Osteoblast (primary cell): ENCODE measurements at regions not wholly inside any gene's neighbourhood (a gene's known extent, or its start where the extent isn't known, plus 50 kb on each side); places are given as distances from the start of the nearest gene placed in this dataset.

ENCODE experiments used
- DNase-seq: peaks from one replicate; pipeline ENCODE4 v3.0.0; 2011; ENCODE audit warnings: low spot score, mixed read lengths; ENCODE audit not compliant: insufficient read length; ENCODE audit errors: missing footprints
- H2AFZ ChIP-seq: 2 replicates; pipeline ENCODE4 v1.6.0; 2011; ENCODE audit warnings: mild to moderate bottlenecking, low read length
- H3K27ac ChIP-seq: 2 replicates; pipeline ENCODE4 v1.5.1; 2011; ENCODE audit warnings: mild to moderate bottlenecking, low read depth, low read length, moderate library complexity
- H3K27me3 ChIP-seq: 2 replicates; pipeline ENCODE4 v1.6.0; 2012; ENCODE audit warnings: mild to moderate bottlenecking, control low read depth, inconsistent platforms, low read length, moderate library complexity; ENCODE audit not compliant: insufficient read depth
- H3K36me3 ChIP-seq: 2 replicates; pipeline ENCODE4 v1.5.1; 2011; ENCODE audit warnings: mild to moderate bottlenecking, low read length, control low read depth, moderate library complexity; ENCODE audit not compliant: insufficient read depth
- H3K4me1 ChIP-seq: 2 replicates; pipeline ENCODE4 v1.5.1; 2011; ENCODE audit warnings: mild to moderate bottlenecking, low read length, control low read depth, moderate library complexity; ENCODE audit not compliant: insufficient read depth
- H3K4me2 ChIP-seq: 2 replicates; pipeline ENCODE4 v1.6.0; 2011; ENCODE audit warnings: mild to moderate bottlenecking, low read length; ENCODE audit not compliant: insufficient read depth
- H3K4me3 ChIP-seq: fragments of 200-600 bp; sonication (generic); 3 replicates; pipeline ENCODE4 v1.5.1; 2012; ENCODE audit warnings: mild to moderate bottlenecking, low read length, inconsistent platforms; ENCODE audit not compliant: insufficient read depth
- H3K79me2 ChIP-seq: 2 replicates; pipeline ENCODE4 v1.6.0; 2012; ENCODE audit warnings: mild to moderate bottlenecking, low read length, control low read depth, inconsistent platforms; ENCODE audit not compliant: insufficient read depth
- H3K9me3 ChIP-seq: 2 replicates; pipeline ENCODE4 v1.5.1; 2011; ENCODE audit warnings: low read depth, low read length, control low read depth
- H4K20me1 ChIP-seq: 2 replicates; pipeline ENCODE4 v1.6.0; 2012; ENCODE audit warnings: mild to moderate bottlenecking, low read length, control low read depth; ENCODE audit not compliant: insufficient read depth
- CTCF ChIP-seq: IDR thresholded peaks from 2 replicates; pipeline ENCODE4 v1.5.1; 2011; ENCODE audit warnings: mild to moderate bottlenecking, low read depth, low read length, moderate library complexity; ENCODE audit errors: extremely low read depth

DNA sequence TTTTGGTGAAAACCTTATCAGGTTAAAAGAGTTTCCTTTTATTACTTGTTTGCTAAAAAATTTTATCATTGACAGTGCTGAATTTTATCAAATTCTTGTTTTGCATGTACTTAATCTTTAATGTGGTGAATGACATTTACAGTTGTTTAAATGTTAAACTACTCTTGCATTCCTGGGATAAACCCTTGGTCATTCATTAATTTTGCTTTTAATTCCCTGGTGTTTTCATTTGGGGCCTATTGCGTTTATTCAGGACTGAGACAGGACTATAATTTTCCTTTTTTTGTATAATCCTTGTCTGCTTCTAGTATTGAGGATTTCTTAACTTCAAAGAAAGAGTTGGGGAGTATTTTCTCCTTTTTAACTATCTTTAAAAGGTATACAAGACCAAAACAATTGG is 98.7 kb upstream of the TLL1 start:
- Histone ChIP-seq H3K4me3 (no peak overlapping the region), H3K36me3 (no peaks in the 10 kb centered on the region), H3K4me1 (no peaks in the 10 kb centered on the region), H4K20me1 (no peaks in the 10 kb centered on the region), H3K27ac (no peak overlapping the region), H3K9me3 (no peaks in the 10 kb centered on the region), H3K4me2 (no peak overlapping the region), H3K27me3 (no peaks in the 10 kb centered on the region), H3K79me2 (no peaks in the 10 kb centered on the region), H2AFZ (no peak overlapping the region)
- DNase-seq, result no peak
- no peak for TF ChIP-seq CTCF

DNA sequence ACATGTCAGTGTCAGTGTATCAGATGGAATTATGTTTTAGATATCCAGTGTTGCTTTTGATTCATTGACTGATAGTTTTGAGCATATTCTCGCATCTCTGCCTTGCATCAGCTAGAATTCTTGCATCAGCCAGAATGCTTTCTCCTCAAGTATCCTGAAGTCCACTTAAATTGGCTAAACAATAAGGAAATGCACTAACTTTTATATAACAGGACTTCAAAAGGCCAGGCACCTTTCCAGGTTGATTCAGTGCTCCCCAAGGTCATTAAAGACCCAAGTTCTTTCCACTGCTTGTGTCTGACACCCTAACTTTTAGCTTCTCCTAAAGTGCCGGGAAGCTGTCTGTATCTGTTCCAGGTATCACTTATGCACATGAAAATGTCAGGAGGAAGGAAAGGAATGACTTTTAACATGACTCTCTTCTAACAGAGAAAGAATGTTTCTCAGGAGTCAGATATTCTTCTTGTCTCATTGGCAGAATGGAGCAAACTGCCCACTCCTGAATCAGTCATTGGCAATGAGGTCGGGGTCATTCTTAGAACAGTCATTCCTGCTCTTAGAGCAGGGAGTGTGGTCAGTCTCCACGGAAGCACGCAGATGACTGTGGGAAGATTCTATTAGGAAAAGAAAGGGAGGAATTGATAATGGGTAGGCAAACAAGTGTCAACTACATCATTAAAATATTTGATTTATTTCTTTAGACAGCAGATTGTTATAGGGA is 92.9 kb upstream of the TLL1 start:
- Histone ChIP-seq H3K27me3 (no peaks in the 10 kb centered on the region), H3K27ac (no peak overlapping the region), H2AFZ (no peak overlapping the region), H3K4me1 (no peaks in the 10 kb centered on the region), H4K20me1 (no peaks in the 10 kb centered on the region), H3K4me3 (no peak overlapping the region), H3K9me3 (no peaks in the 10 kb centered on the region), H3K4me2 (peak overlapping the region; percentile 4), H3K79me2 (no peaks in the 10 kb centered on the region), H3K36me3 (no peaks in the 10 kb centered on the region)
- no peak for TF ChIP-seq CTCF
- no peak for DNase-seq

DNA sequence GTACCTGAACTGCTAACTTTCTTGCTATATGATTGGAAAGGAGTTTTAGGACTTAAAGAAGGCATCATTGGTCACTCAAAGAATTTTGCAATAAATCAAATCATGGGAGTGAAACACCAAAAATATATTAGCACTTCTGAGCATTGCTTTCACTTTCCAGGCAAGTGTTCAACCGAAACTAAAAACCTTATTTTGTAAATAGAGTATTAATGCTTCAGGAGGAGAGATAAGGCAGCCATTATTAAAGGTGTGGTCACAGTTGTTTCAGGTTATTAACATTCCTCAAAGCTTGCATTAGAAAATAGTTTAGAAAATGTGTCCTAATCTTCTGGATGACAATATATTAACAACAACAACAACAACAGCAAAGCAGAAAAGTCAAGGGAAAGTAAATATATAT is 92.3 kb upstream of the TLL1 start:
- no peaks in the 10 kb centered on the region for H3K9me3 ChIP-seq
- no peaks in the 10 kb centered on the region for H4K20me1 ChIP-seq
- DNase-seq, result no peak
- TF ChIP-seq CTCF, result no peak
- no peaks in the 10 kb centered on the region for H3K36me3 ChIP-seq
- no peak overlapping the region for H3K4me3 ChIP-seq
- H3K4me1 ChIP-seq, result no peaks in the 10 kb centered on the region
- H3K27me3 ChIP-seq, result no peaks in the 10 kb centered on the region
- H3K27ac ChIP-seq, result no peak overlapping the region
- H3K79me2 ChIP-seq, result no peaks in the 10 kb centered on the region
- H3K4me2 ChIP-seq, result peak overlapping the region; percentile 4
- no peak overlapping the region for H2AFZ ChIP-seq

DNA sequence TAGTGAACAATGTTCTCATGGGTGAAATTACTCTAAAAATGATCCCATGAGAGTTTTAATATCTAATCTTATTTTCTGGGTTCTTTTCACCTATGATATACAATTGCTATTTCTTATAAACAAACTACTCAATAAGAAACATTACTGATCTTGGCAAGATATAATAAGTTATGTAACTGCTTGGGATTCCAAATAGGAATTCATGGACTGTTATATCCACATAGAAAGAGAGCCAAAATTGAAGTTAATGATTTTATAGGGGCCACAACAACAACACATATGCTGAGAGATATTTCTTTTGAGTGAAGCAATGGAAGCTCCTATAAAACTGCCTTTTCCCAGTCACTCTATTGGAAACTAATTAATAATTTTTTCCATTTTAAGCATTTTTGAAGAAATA is 90.4 kb upstream of the TLL1 start:
- H3K4me1 ChIP-seq, result no peaks in the 10 kb centered on the region
- no peaks in the 10 kb centered on the region for H3K79me2 ChIP-seq
- H3K27me3 ChIP-seq, result no peaks in the 10 kb centered on the region
- H3K4me3 ChIP-seq, result no peak overlapping the region
- H3K4me2 ChIP-seq, result no peak overlapping the region
- H3K36me3 ChIP-seq, result no peaks in the 10 kb centered on the region
- no peaks in the 10 kb centered on the region for H4K20me1 ChIP-seq
- no peak overlapping the region for H3K27ac ChIP-seq
- H2AFZ ChIP-seq, result no peak overlapping the region
- no peak for TF ChIP-seq CTCF
- no peak for DNase-seq
- H3K9me3 ChIP-seq, result no peaks in the 10 kb centered on the region
